Calu3 (cell line): ENCODE measurements at regions not wholly inside any gene's neighbourhood (a gene's known extent, or its start where the extent isn't known, plus 50 kb on each side); places are given as distances from the start of the nearest gene placed in this dataset.

Source experiments
- BruUV-seq: library from RNA; stranded (reverse); fragments of 400-500 nt; replicated peaks from 2 replicates; lab custom pipeline; 2021; lab: Mats Ljungman, UMichigan
- CTCF ChIA-PET: fragments of 300-600 bp; sonication (Branson Sonifier 250); formaldehyde crosslinking; loops from one replicate; lab custom pipeline; 2022; ENCODE audit warnings: antibody characterized with exemption; lab: Charles Lee
- DNase-seq: peaks from one replicate; pipeline ENCODE4 v3.0.0; 2022
- H3K27ac Mint-ChIP-seq: one replicate; pipeline ENCODE4 v1.8.0; 2022; ENCODE audit warnings: mixed read lengths; ENCODE audit not compliant: unreplicated experiment
- H3K27me3 Mint-ChIP-seq: one replicate; pipeline ENCODE4 v1.8.0; 2022; ENCODE audit warnings: mixed read lengths; ENCODE audit not compliant: unreplicated experiment
- H3K36me3 Mint-ChIP-seq: one replicate; pipeline ENCODE4 v1.8.0; 2022; ENCODE audit warnings: mild to moderate bottlenecking, moderate library complexity, mixed read lengths; ENCODE audit not compliant: insufficient read depth, unreplicated experiment
- H3K4me1 Mint-ChIP-seq: one replicate; pipeline ENCODE4 v1.8.0; 2022; ENCODE audit warnings: mild to moderate bottlenecking, low read depth, mixed read lengths; ENCODE audit not compliant: unreplicated experiment
- H3K4me3 Mint-ChIP-seq: one replicate; pipeline ENCODE4 v1.8.0; 2022; ENCODE audit warnings: mild to moderate bottlenecking, low read depth, moderate library complexity, mixed read lengths; ENCODE audit not compliant: unreplicated experiment
- H3K9me3 Mint-ChIP-seq: one replicate; pipeline ENCODE4 v1.8.0; 2022; ENCODE audit warnings: low read depth, mixed read lengths; ENCODE audit not compliant: unreplicated experiment
- CTCF ChIP-seq: fragments of 200-600 bp; IDR thresholded peaks from one replicate; pipeline ENCODE4 v1.8.0; 2022; ENCODE audit warnings: antibody characterized with exemption; ENCODE audit not compliant: unreplicated experiment
- intact Hi-C: fragments of 100-400 bp; cut with micrococcal nuclease; formaldehyde crosslinking; loops from one replicate; pipeline ENCODE4 v1.10.0; 2022; ENCODE audit not compliant: unreplicated experiment

GRCh38 chr13:76725896-76726295 is 160.3 kb downstream of the KCTD12 start:
- CTCF ChIA-PET = no interaction called here
- intact Hi-C loops = no loop called here
- no peaks in the 10 kb centered on the region for H3K4me1 Mint-ChIP-seq
- TF ChIP-seq CTCF = no peak
- no peak overlapping the region for H3K4me3 Mint-ChIP-seq
- H3K9me3 Mint-ChIP-seq = no peaks in the 10 kb centered on the region
- DNase-seq = no peak
- no peaks in the 10 kb centered on the region for H3K27me3 Mint-ChIP-seq
- H3K36me3 Mint-ChIP-seq = no peaks in the 10 kb centered on the region
- no TSS peak for BruUV-seq
- no peak overlapping the region for H3K27ac Mint-ChIP-seq

GRCh38 chr13:76725211-76725610 is 161.0 kb downstream of the KCTD12 start:
- H3K27ac Mint-ChIP-seq = no peak overlapping the region
- CTCF ChIA-PET = interaction anchor here (0.7 kb wide), 1 partner anchor 861 kb away, joined by 4 read pairs; no protein-coding TSS in a partner anchor

GRCh38 chr13:76724421-76724820 is 161.8 kb downstream of the KCTD12 start:
- Mint-ChIP-seq H3K4me1 (no peaks in the 10 kb centered on the region), H3K27ac (no peak overlapping the region), H3K36me3 (no peaks in the 10 kb centered on the region), H3K9me3 (no peaks in the 10 kb centered on the region), H3K4me3 (no peak overlapping the region), H3K27me3 (no peaks in the 10 kb centered on the region)
- intact Hi-C loops = no loop called here
- no peak for TF ChIP-seq CTCF
- BruUV-seq = no TSS peak
- DNase-seq = no peak
- CTCF ChIA-PET = no interaction called here

More at GRCh38 chr13:76725211-76725610, 161.0 kb downstream of the KCTD12 start:
- DNase-seq = no peak
- intact Hi-C loops = no loop called here
- Mint-ChIP-seq H3K27me3 (no peaks in the 10 kb centered on the region), H3K36me3 (no peaks in the 10 kb centered on the region), H3K4me3 (no peak overlapping the region), H3K9me3 (no peaks in the 10 kb centered on the region), H3K4me1 (no peaks in the 10 kb centered on the region)
- BruUV-seq = no TSS peak
- TF ChIP-seq CTCF = no peak

GRCh38 chr13:76723551-76724232 is 162.5 kb downstream of the KCTD12 start:
- Mint-ChIP-seq H3K4me1 (no peaks in the 10 kb centered on the region), H3K36me3 (no peaks in the 10 kb centered on the region), H3K9me3 (no peaks in the 10 kb centered on the region), H3K27ac (no peak overlapping the region), H3K27me3 (no peaks in the 10 kb centered on the region), H3K4me3 (no peak overlapping the region)
- no peak for DNase-seq
- no peak for TF ChIP-seq CTCF
- CTCF ChIA-PET = no interaction called here
- intact Hi-C loops = no loop called here
- no TSS peak for BruUV-seq
